ENCODE measurements at regions not wholly inside any gene's neighbourhood (a gene's known extent, or its start where the extent isn't known, plus 50 kb on each side); places are given as distances from the start of the nearest gene placed in this dataset.

- Mint-ChIP-seq H3K27me3 (ENCODE audit: low read depth) (no peaks in the 10 kb centered on the region), H3K4me3 (no peak overlapping the region), H3K27ac (no peak overlapping the region), H3K36me3 (ENCODE audit: insufficient read depth in 1 of 3, low read depth in 3 of 3) (peaks cover 0 to 9% (median 2%) of the 10 kb centered on the region in 3 experiments; a peak in 2 of 7 replicates), H3K4me1 (peaks cover 3 to 7% of the 10 kb centered on the region in 2 experiments; a peak in 3 of 4 replicates), H3K9me3 (no peaks in the 10 kb centered on the region; a peak in 2 of 5 replicates)
- Histone ChIP-seq H4K8ac (replicated peaks; ENCODE audit: insufficient read length, low read depth, low read length) (no peak overlapping the region), H3K23me2 (ENCODE audit: insufficient read length, low read depth, low read length, poor library complexity, severe bottlenecking) (no peaks in the 10 kb centered on the region), H3K56ac (ENCODE audit: insufficient read length, low read depth, low read length) (no peak overlapping the region), H3K79me1 (ENCODE audit: insufficient read depth, low read depth, low read length, poor library complexity, severe bottlenecking) (no peaks in the 10 kb centered on the region), H2BK120ac (ENCODE audit: low read depth, low read length, poor library complexity, severe bottlenecking) (no peak overlapping the region), H4K20me1 (ENCODE audit: control insufficient read depth, insufficient read depth, insufficient read length) (no peaks in the 10 kb centered on the region), H4K91ac (ENCODE audit: insufficient read length, low read depth, low read length) (no peak overlapping the region), H2AFZ (ENCODE audit: low read length) (no peak overlapping the region), H3K27ac (ENCODE audit: insufficient read length, low read depth, low read length) (no peak overlapping the region), H2BK5ac (ENCODE audit: insufficient read length, low read length) (no peak overlapping the region), H3K79me2 (ENCODE audit: insufficient read depth, low read length) (no peaks in the 10 kb centered on the region), H4K5ac (ENCODE audit: insufficient read length, low read depth, low read length) (no peak overlapping the region), H3K4me1 (ENCODE audit: insufficient read depth, low read length) (no peaks in the 10 kb centered on the region), H3K4me2 (ENCODE audit: insufficient read depth, insufficient read length, low read length) (no peak overlapping the region), H2BK15ac (ENCODE audit: low read depth, low read length) (no peak overlapping the region), H3T11ph (ENCODE audit: low read length) (no peak overlapping the region), H3K9me3 (ENCODE audit: control insufficient read depth, low read depth, low read length) (no peaks in the 10 kb centered on the region), H3K4ac (ENCODE audit: low read depth, low read length) (no peak overlapping the region), H3K9ac (ENCODE audit: extremely low read depth, insufficient read length, low read length) (no peak overlapping the region), H2BK12ac (ENCODE audit: insufficient read length, low read depth, low read length) (no peak overlapping the region), H3K14ac (ENCODE audit: insufficient read depth, low read length) (no peak overlapping the region), H3K23ac (ENCODE audit: insufficient read length, low read depth, low read length) (no peak overlapping the region), H2BK20ac (ENCODE audit: low read depth, low read length, poor library complexity, severe bottlenecking) (no peak overlapping the region), H3K27me3 (ENCODE audit: insufficient read depth, low read length) (no peaks in the 10 kb centered on the region), H3K18ac (ENCODE audit: insufficient read length, low read depth, low read length) (no peak overlapping the region), H2AK5ac (ENCODE audit: insufficient read length, low read length) (no peak overlapping the region)
- no peak for TF ChIP-seq CTCF (conservative IDR thresholded peaks at IDR 0.05)
- no peak for DNase-seq
These were observed 1163.0 kb downstream of the DIAPH3 start for GRCh38 chr13:59000770-59001169.
